ENCODE measurements at regions not wholly inside any gene's neighbourhood (a gene's known extent, or its start where the extent isn't known, plus 50 kb on each side); places are given as distances from the start of the nearest gene placed in this dataset.

DNA sequence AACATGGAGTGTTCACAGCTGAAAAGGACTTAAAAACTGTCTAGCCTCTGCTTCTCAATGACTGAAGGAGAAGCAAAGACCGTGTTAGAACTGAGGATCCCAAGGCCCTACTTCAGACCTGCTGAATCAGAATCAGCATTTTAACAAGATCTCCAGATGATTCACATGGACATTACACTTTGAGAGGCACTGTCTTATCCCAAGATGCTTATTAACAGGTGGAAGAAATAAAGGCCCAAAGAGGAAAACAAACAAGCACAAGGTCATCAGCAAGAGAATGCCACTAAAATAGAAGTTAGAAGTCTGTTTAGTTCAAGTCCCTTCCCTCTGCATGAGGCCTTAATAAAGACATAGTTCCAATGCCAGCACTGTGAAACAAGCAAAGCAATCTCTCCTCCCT, 191.4 kb upstream of the BCL6 start:
- H3K27ac ChIP-seq (ENCODE audit: low read depth, low read length) = no peak overlapping the region
- no peak overlapping the region for H3K4me3 ChIP-seq (ENCODE audit: low read depth in 1 of 2, low read length in 2 of 2)
- no peaks in the 10 kb centered on the region for H3K36me3 ChIP-seq (ENCODE audit: insufficient read depth, low read length)
- H3K9ac ChIP-seq (ENCODE audit: low read length) = no peak overlapping the region
- H3K4me1 ChIP-seq (ENCODE audit: insufficient read depth, low read length) = no peaks in the 10 kb centered on the region
- H3K9me3 ChIP-seq (ENCODE audit: low read length) = no peaks in the 10 kb centered on the region
- no peaks in the 10 kb centered on the region for H3K27me3 ChIP-seq (ENCODE audit: control insufficient read depth in 1 of 2, insufficient read depth in 2 of 2, low read length in 2 of 2)

GRCh38 chr3:187939891-187940290, 194.6 kb upstream of the BCL6 start:
- no peaks in the 10 kb centered on the region for H3K36me3 ChIP-seq (ENCODE audit: insufficient read depth, low read length)
- no peaks in the 10 kb centered on the region for H3K9me3 ChIP-seq (ENCODE audit: low read length)
- no peak overlapping the region for H3K9ac ChIP-seq (ENCODE audit: low read length)
- no peaks in the 10 kb centered on the region for H3K4me1 ChIP-seq (ENCODE audit: insufficient read depth, low read length)
- H3K4me3 ChIP-seq (ENCODE audit: low read depth in 1 of 2, low read length in 2 of 2) = no peak overlapping the region
- no peak overlapping the region for H3K27ac ChIP-seq (ENCODE audit: low read depth, low read length)
- no peaks in the 10 kb centered on the region for H3K27me3 ChIP-seq (ENCODE audit: control insufficient read depth in 1 of 2, insufficient read depth in 2 of 2, low read length in 2 of 2)

GRCh38 chr3:187941135-187941847, 196.0 kb upstream of the BCL6 start:
- H3K9ac ChIP-seq (ENCODE audit: low read length) = no peak overlapping the region
- H3K27ac ChIP-seq (ENCODE audit: low read depth, low read length) = no peak overlapping the region
- H3K4me1 ChIP-seq (ENCODE audit: insufficient read depth, low read length) = peaks cover 2% of the 10 kb centered on the region
- no peaks in the 10 kb centered on the region for H3K9me3 ChIP-seq (ENCODE audit: low read length)
- H3K27me3 ChIP-seq (ENCODE audit: control insufficient read depth in 1 of 2, insufficient read depth in 2 of 2, low read length in 2 of 2) = no peaks in the 10 kb centered on the region
- no peak overlapping the region for H3K4me3 ChIP-seq (ENCODE audit: low read depth in 1 of 2, low read length in 2 of 2)
- no peaks in the 10 kb centered on the region for H3K36me3 ChIP-seq (ENCODE audit: insufficient read depth, low read length)

DNA sequence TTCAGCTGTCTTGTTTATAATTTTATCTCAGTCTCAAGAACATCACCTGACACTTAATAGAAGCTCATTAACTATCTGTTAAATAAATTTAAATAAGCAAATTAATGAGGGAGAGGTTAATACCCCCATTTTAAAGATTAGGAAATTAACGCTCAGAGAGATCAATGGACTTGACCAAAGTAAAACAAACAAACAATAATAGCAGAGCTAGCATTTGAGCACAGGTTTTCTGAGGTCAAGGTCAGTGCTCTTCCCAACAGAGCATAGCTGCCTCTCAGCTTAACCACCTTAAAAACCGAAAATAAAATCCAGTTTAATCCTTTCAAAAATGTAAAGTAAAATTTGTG, 196.6 kb upstream of the BCL6 start:
- Histone ChIP-seq H3K36me3 (ENCODE audit: insufficient read depth, low read length) (no peaks in the 10 kb centered on the region), H3K9ac (ENCODE audit: low read length) (no peak overlapping the region), H3K4me1 (ENCODE audit: insufficient read depth, low read length) (peaks cover 5% of the 10 kb centered on the region), H3K4me3 (ENCODE audit: low read depth in 1 of 2, low read length in 2 of 2) (no peak overlapping the region), H3K27ac (ENCODE audit: low read depth, low read length) (no peak overlapping the region), H3K9me3 (ENCODE audit: low read length) (no peaks in the 10 kb centered on the region), H3K27me3 (ENCODE audit: control insufficient read depth in 1 of 2, insufficient read depth in 2 of 2, low read length in 2 of 2) (no peaks in the 10 kb centered on the region)

DNA sequence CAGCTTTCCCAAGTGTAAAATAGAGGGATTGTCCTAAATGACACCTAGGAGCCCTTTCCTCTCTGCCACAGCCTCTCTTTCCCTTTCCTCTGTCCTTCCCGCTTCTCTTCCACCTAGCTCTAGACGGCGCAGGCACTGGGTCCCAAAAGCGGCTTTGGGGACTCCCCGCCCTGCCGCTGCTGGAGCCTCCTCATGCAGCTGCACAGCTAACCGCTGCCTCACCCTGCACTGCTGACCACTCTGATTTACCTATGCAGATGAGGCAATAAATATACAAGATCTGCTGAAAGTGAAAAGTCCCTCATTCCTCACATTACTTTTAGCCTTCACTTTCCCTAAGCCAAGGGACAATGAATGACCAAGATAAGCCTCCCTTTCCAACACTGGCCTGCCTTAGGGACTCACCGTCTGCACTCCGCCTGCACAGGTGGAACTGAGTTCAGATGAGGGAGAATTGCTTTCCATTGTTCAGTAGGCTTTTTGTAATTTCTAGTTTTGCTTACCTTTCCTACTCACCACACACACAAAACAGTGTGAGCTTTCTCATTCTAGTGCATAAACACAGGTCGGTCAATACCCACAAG, 197.5 kb upstream of the BCL6 start:
- H3K4me1 ChIP-seq (ENCODE audit: insufficient read depth, low read length) = peaks cover 5% of the 10 kb centered on the region
- no peaks in the 10 kb centered on the region for H3K36me3 ChIP-seq (ENCODE audit: insufficient read depth, low read length)
- H3K27me3 ChIP-seq (ENCODE audit: control insufficient read depth in 1 of 2, insufficient read depth in 2 of 2, low read length in 2 of 2) = no peaks in the 10 kb centered on the region
- no peak overlapping the region for H3K27ac ChIP-seq (ENCODE audit: low read depth, low read length)
- H3K9ac ChIP-seq (ENCODE audit: low read length) = no peak overlapping the region
- H3K9me3 ChIP-seq (ENCODE audit: low read length) = no peaks in the 10 kb centered on the region
- no peak overlapping the region for H3K4me3 ChIP-seq (ENCODE audit: low read depth in 1 of 2, low read length in 2 of 2)

- H3K36me3 ChIP-seq (ENCODE audit: insufficient read depth, low read length) = no peaks in the 10 kb centered on the region
- no peak overlapping the region for H3K4me3 ChIP-seq (ENCODE audit: low read depth in 1 of 2, low read length in 2 of 2)
- H3K9me3 ChIP-seq (ENCODE audit: low read length) = no peaks in the 10 kb centered on the region
- no peak overlapping the region for H3K27ac ChIP-seq (ENCODE audit: low read depth, low read length)
- H3K27me3 ChIP-seq (ENCODE audit: control insufficient read depth in 1 of 2, insufficient read depth in 2 of 2, low read length in 2 of 2) = no peaks in the 10 kb centered on the region
- H3K4me1 ChIP-seq (ENCODE audit: insufficient read depth, low read length) = peaks cover 5% of the 10 kb centered on the region
- no peak overlapping the region for H3K9ac ChIP-seq (ENCODE audit: low read length)
Observed at GRCh38 chr3:187943677-187944389, 198.6 kb upstream of the BCL6 start.

- Histone ChIP-seq H3K4me1 (ENCODE audit: insufficient read depth, low read length) (peaks cover 5% of the 10 kb centered on the region), H3K27me3 (ENCODE audit: control insufficient read depth in 1 of 2, insufficient read depth in 2 of 2, low read length in 2 of 2) (no peaks in the 10 kb centered on the region), H3K4me3 (ENCODE audit: low read depth in 1 of 2, low read length in 2 of 2) (no peak overlapping the region), H3K9ac (ENCODE audit: low read length) (no peak overlapping the region), H3K27ac (ENCODE audit: low read depth, low read length) (no peak overlapping the region), H3K36me3 (ENCODE audit: insufficient read depth, low read length) (no peaks in the 10 kb centered on the region), H3K9me3 (ENCODE audit: low read length) (no peaks in the 10 kb centered on the region)
Observed at GRCh38 chr3:187944390-187945179, 199.3 kb upstream of the BCL6 start.

DNA sequence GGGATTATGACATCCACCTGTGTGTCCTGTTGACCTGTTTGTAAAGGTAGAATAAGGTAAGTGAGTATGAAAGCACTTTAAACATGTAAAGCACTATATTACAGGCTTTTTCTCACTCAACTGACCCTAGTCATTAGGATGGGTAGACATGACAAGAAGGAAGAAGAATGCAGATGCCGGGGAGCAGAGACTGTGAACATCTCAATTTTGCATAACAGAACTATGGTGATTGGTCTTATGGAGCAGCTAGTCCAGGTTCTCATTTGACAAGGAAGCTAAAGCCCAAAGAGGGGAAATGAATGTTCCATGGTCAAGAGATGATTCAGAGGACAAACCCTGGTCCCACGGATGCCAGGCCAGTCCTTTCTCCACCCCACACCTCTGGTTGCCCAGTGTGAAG, 200.1 kb upstream of the BCL6 start:
- H3K4me1 ChIP-seq (ENCODE audit: insufficient read depth, low read length) = peaks cover 5% of the 10 kb centered on the region
- H3K36me3 ChIP-seq (ENCODE audit: insufficient read depth, low read length) = no peaks in the 10 kb centered on the region
- H3K9me3 ChIP-seq (ENCODE audit: low read length) = no peaks in the 10 kb centered on the region
- no peak overlapping the region for H3K4me3 ChIP-seq (ENCODE audit: low read depth in 1 of 2, low read length in 2 of 2)
- no peak overlapping the region for H3K9ac ChIP-seq (ENCODE audit: low read length)
- no peak overlapping the region for H3K27ac ChIP-seq (ENCODE audit: low read depth, low read length)
- no peaks in the 10 kb centered on the region for H3K27me3 ChIP-seq (ENCODE audit: control insufficient read depth in 1 of 2, insufficient read depth in 2 of 2, low read length in 2 of 2)

DNA sequence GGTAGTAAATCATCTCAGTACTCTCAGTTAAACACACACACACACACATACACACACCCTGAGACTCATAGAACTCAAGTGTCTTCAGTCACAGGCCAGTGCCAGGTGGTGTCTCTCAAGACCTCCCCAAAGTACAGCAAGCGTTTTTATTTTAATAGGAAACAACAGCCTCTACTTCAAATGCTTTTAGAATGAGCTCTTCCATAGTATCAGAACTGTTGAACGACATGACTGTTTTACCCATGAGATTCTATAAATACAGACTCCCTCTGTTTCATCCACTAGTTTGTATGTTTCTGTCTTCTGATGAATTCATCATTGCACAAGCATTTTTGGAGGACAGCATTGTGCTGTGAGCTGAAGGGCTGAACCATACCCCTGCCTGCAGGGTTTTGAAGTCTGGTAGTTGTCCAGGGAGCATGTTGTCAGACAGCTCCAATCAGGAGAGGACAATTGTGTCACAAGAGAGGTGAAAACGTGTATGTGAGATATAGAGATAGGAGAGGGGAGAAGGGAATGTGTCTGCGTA, 201.0 kb upstream of the BCL6 start:
- Histone ChIP-seq H3K4me3 (ENCODE audit: low read depth in 1 of 2, low read length in 2 of 2) (no peak overlapping the region), H3K9ac (ENCODE audit: low read length) (no peak overlapping the region), H3K27me3 (ENCODE audit: control insufficient read depth in 1 of 2, insufficient read depth in 2 of 2, low read length in 2 of 2) (no peaks in the 10 kb centered on the region), H3K4me1 (ENCODE audit: insufficient read depth, low read length) (peaks cover 5% of the 10 kb centered on the region), H3K27ac (ENCODE audit: low read depth, low read length) (no peak overlapping the region), H3K36me3 (ENCODE audit: insufficient read depth, low read length) (no peaks in the 10 kb centered on the region), H3K9me3 (ENCODE audit: low read length) (no peaks in the 10 kb centered on the region)

GRCh38 chr3:187946981-187947380, 201.7 kb upstream of the BCL6 start:
- H3K4me3 ChIP-seq (ENCODE audit: low read depth in 1 of 2, low read length in 2 of 2) = no peak overlapping the region
- H3K9me3 ChIP-seq (ENCODE audit: low read length) = no peaks in the 10 kb centered on the region
- no peak overlapping the region for H3K9ac ChIP-seq (ENCODE audit: low read length)
- H3K36me3 ChIP-seq (ENCODE audit: insufficient read depth, low read length) = no peaks in the 10 kb centered on the region
- H3K4me1 ChIP-seq (ENCODE audit: insufficient read depth, low read length) = peaks cover 5% of the 10 kb centered on the region
- H3K27me3 ChIP-seq (ENCODE audit: control insufficient read depth in 1 of 2, insufficient read depth in 2 of 2, low read length in 2 of 2) = no peaks in the 10 kb centered on the region
- no peak overlapping the region for H3K27ac ChIP-seq (ENCODE audit: low read depth, low read length)

- no peak overlapping the region for H3K4me3 ChIP-seq (ENCODE audit: low read depth in 1 of 2, low read length in 2 of 2)
Observed at GRCh38 chr3:187947927-187948682, 202.8 kb upstream of the BCL6 start.

More at GRCh38 chr3:187947927-187948682, 202.8 kb upstream of the BCL6 start:
- Histone ChIP-seq H3K27ac (ENCODE audit: low read depth, low read length) (no peak overlapping the region), H3K4me1 (ENCODE audit: insufficient read depth, low read length) (peaks cover 5% of the 10 kb centered on the region), H3K36me3 (ENCODE audit: insufficient read depth, low read length) (no peaks in the 10 kb centered on the region), H3K9me3 (ENCODE audit: low read length) (no peaks in the 10 kb centered on the region), H3K9ac (ENCODE audit: low read length) (no peak overlapping the region), H3K27me3 (ENCODE audit: control insufficient read depth in 1 of 2, insufficient read depth in 2 of 2, low read length in 2 of 2) (no peaks in the 10 kb centered on the region)
